ENCODE measurements at regions not wholly inside any gene's neighbourhood (a gene's known extent, or its start where the extent isn't known, plus 50 kb on each side); places are given as distances from the start of the nearest gene placed in this dataset.

- Histone ChIP-seq H3K27me3 (ENCODE audit: control insufficient read depth, insufficient read depth, low read length) (no peaks in the 10 kb centered on the region), H3K27ac (ENCODE audit: low read depth, low read length) (no peak overlapping the region), H3K9me3 (ENCODE audit: control insufficient read depth, insufficient read depth, low read length) (peaks cover 47% of the 10 kb centered on the region), H3K4me3 (ENCODE audit: low read depth, low read length) (no peak overlapping the region)
- DNase-seq (ENCODE audit: low read depth, low spot score) = no peak
- ChIA-PET CTCF (no interaction called here), POLR2A (no interaction called here)
- no peak for TF ChIP-seq CTCF (IDR thresholded peaks at IDR 0.05; ENCODE audit: low read depth, low read length)
These were observed 306.7 kb upstream of the POU3F3 start for GRCh38 chr2:104547221-104547620.

- POLR2A ChIA-PET = no interaction called here
- H3K27me3 ChIP-seq (ENCODE audit: control insufficient read depth, insufficient read depth, low read length) = no peaks in the 10 kb centered on the region
- H3K4me3 ChIP-seq (ENCODE audit: low read depth, low read length) = no peak overlapping the region
- peaks cover 9% of the 10 kb centered on the region; the same call in 1 of the 2 replicates for H3K9me3 ChIP-seq (ENCODE audit: control insufficient read depth, insufficient read depth, low read length)
- H3K27ac ChIP-seq (ENCODE audit: low read depth, low read length) = no peak overlapping the region
- TF ChIP-seq CTCF (IDR thresholded peaks at IDR 0.05; ENCODE audit: low read depth, low read length) = no peak
- CTCF ChIA-PET = no interaction called here
- DNase-seq (ENCODE audit: low read depth, low spot score) = no peak
These were observed 292.7 kb upstream of the POU3F3 start for GRCh38 chr2:104561251-104561650.

GRCh38 chr2:104562537-104562936, 291.4 kb upstream of the POU3F3 start:
- CTCF ChIA-PET = no interaction called here
- DNase-seq (ENCODE audit: low read depth, low spot score) = no peak
- Histone ChIP-seq H3K27ac (ENCODE audit: low read depth, low read length) (no peak overlapping the region), H3K4me3 (ENCODE audit: low read depth, low read length) (no peak overlapping the region), H3K9me3 (ENCODE audit: control insufficient read depth, insufficient read depth, low read length) (peaks cover 9% of the 10 kb centered on the region; the same call in 1 of the 2 replicates), H3K27me3 (ENCODE audit: control insufficient read depth, insufficient read depth, low read length) (no peaks in the 10 kb centered on the region)
- POLR2A ChIA-PET = no interaction called here
- no peak for TF ChIP-seq CTCF (IDR thresholded peaks at IDR 0.05; ENCODE audit: low read depth, low read length)

GRCh38 chr2:104563398-104563996, 290.4 kb upstream of the POU3F3 start:
- no peak for DNase-seq (ENCODE audit: low read depth, low spot score)
- no peak for TF ChIP-seq CTCF (IDR thresholded peaks at IDR 0.05; ENCODE audit: low read depth, low read length)
- Histone ChIP-seq H3K27me3 (ENCODE audit: control insufficient read depth, insufficient read depth, low read length) (no peaks in the 10 kb centered on the region), H3K4me3 (ENCODE audit: low read depth, low read length) (no peak overlapping the region), H3K9me3 (ENCODE audit: control insufficient read depth, insufficient read depth, low read length) (peaks cover 17% of the 10 kb centered on the region), H3K27ac (ENCODE audit: low read depth, low read length) (no peak overlapping the region)
- ChIA-PET POLR2A (no interaction called here), CTCF (no interaction called here)

- H3K27ac ChIP-seq (ENCODE audit: low read depth, low read length) = no peak overlapping the region
- TF ChIP-seq CTCF (IDR thresholded peaks at IDR 0.05; ENCODE audit: low read depth, low read length) = no peak
- POLR2A ChIA-PET = no interaction called here
- H3K9me3 ChIP-seq (ENCODE audit: control insufficient read depth, insufficient read depth, low read length) = peaks cover 19% of the 10 kb centered on the region
- no peak for DNase-seq (ENCODE audit: low read depth, low spot score)
- no peaks in the 10 kb centered on the region for H3K27me3 ChIP-seq (ENCODE audit: control insufficient read depth, insufficient read depth, low read length)
- CTCF ChIA-PET = no interaction called here
- H3K4me3 ChIP-seq (ENCODE audit: low read depth, low read length) = no peak overlapping the region
These were observed 285.7 kb upstream of the POU3F3 start for GRCh38 chr2:104568247-104568646.

All from AG04450 (cell line).